Fibroblast of pulmonary artery (primary cell): ENCODE measurements at regions not wholly inside any gene's neighbourhood (a gene's known extent, or its start where the extent isn't known, plus 50 kb on each side); places are given as distances from the start of the nearest gene placed in this dataset.
"Not testable (repeated sequence)": the region's sequence is repeated elsewhere in the genome, so short reads cannot be mapped to it uniquely, and the experiment has no call there.

Experiments used
- DNase-seq: peaks from one replicate; pipeline ENCODE4 v3.0.0-alpha.2; 2010; ENCODE audit warnings: low read depth
- H3K4me3 ChIP-seq: replicated peaks from 2 replicates; pipeline ENCODE4 v1.5.1; 2011; ENCODE audit warnings: low read depth, mild to moderate bottlenecking, control low read depth, low read length, moderate library complexity
- CTCF ChIP-seq: IDR thresholded peaks from 2 replicates; pipeline ENCODE4 v1.5.1; 2011; ENCODE audit warnings: mild to moderate bottlenecking, control low read depth, low read length, inconsistent platforms; ENCODE audit errors: missing control alignments

DNA sequence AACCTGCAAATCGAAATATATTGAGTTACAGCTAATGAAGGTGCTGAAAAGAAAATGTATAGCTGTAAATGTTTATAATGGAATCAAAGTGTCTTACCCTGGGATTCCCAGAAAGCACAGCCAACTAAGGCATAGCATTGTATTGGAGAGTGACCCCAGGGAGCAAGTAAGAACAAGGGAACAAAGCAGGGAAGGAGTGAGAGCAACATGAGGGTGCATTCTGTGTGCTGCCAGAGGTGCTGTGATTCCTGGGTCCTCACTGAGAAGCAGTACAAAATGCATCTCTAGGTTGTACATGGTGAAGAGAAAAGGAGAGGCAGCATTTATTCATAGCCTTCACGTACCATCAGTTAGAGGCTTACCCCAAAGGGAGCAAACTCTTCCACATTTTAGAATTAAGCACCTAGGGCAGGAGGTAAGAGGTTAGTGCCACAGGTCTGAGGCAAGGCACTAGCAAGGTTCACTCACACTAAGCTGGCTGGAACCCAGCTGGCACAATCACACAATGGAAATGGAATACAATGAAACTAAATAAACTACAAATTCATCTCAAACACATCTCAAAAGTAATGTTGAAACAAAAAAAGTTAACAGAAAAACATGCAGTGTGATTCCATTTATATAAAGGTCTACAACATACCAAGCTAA is 151.5 kb upstream of the C2CD4B start:
- no peak for TF ChIP-seq CTCF
- DNase-seq = no peak
- no peak overlapping the region for H3K4me3 ChIP-seq

GRCh38 chr15:62320259-62320658 is 155.2 kb upstream of the C2CD4B start:
- TF ChIP-seq CTCF = no peak
- H3K4me3 ChIP-seq = no peak overlapping the region
- no peak for DNase-seq

GRCh38 chr15:62323353-62323890 is 158.3 kb upstream of the C2CD4B start:
- no peak for DNase-seq
- TF ChIP-seq CTCF = no peak
- no peak overlapping the region for H3K4me3 ChIP-seq

DNA sequence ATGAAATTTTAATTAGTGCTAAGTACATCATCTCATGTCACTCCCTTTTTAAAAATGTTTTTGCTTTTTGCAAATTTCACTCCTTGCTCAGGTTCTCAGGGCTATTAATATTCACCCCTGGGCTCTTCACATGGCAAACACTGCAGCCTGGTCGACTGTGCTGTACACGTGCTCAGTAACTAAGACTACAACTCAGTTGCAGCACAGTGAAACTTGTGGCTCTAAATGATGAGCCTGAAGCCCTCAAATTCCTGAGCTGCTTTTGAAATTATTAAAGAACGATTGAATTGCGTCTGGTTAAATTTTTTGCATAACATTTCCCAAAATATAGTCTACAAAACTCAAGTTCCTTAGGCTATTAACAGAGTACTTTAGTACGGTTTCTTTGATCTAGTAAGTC is 159.3 kb upstream of the C2CD4B start:
- no peak for TF ChIP-seq CTCF
- DNase-seq = no peak

DNA sequence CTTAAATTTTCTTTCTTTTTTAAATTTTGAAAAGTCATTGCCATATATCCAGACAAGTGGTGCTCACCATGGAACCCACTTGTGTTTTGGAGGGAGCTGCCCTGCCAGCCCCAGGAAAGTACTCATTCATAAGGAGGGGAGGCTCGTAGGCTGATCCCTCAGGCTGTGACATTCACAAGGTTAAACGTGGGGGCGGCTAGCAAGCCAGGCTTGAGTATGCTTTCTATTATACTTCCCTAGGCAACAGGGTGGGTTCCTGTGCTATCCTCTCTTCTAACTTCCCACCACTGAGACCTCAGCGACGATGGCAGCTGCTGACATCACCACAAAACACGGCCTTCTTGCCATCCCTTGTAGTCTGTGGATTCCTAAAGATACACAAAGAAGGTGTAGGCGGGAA is 160.5 kb upstream of the C2CD4B start:
- no peak overlapping the region for H3K4me3 ChIP-seq
- no peak for TF ChIP-seq CTCF
- DNase-seq = no peak

More for the DNA sequence above, 159.3 kb upstream of the C2CD4B start:
- no peak overlapping the region for H3K4me3 ChIP-seq

GRCh38 chr15:62326460-62327011 is 161.5 kb upstream of the C2CD4B start:
- no peak for DNase-seq
- no peak overlapping the region for H3K4me3 ChIP-seq
- no peak for TF ChIP-seq CTCF

- no peak for TF ChIP-seq CTCF
- DNase-seq = no peak
- no peak overlapping the region for H3K4me3 ChIP-seq
Measured at GRCh38 chr15:62327406-62327805, 162.3 kb upstream of the C2CD4B start.

DNA sequence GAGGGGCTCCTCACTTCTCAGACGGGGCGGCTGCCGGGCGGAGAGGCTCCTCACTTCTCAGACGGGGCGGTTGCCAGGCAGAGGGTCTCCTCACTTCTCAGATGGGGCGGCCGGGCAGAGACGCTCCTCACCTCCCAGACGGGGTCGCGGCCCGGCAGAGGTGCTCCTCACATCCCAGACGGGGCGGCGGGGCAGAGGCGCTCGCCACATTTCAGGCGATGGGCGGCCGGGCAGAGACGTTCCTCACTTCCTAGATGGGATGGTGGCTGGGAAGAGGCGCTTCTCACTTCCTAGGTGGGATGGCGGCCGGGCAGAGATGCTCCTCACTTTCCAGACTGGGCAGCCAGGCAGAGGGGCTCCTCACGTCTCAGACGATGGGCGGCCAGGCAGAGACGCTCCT is 167.4 kb upstream of the C2CD4B start:
- not testable (repeated sequence) for DNase-seq, H3K4me3 ChIP-seq
